H1 (cell line): ENCODE measurements at regions not wholly inside any gene's neighbourhood (a gene's known extent, or its start where the extent isn't known, plus 50 kb on each side); places are given as distances from the start of the nearest gene placed in this dataset.

ENCODE experiments used
- CTCF ChIA-PET: fragments of 300-600 bp; sonication (Branson Sonifier 250); formaldehyde crosslinking; loops from one replicate; lab custom pipeline; 2021; ENCODE audit not compliant: partially characterized antibody; lab: Charles Lee
- POLR2A ChIA-PET: fragments of 300-600 bp; sonication (Branson Sonifier 250); formaldehyde crosslinking; loops from one replicate; lab custom pipeline; 2021; ENCODE audit warnings: inconsistent platforms; ENCODE audit not compliant: partially characterized antibody; lab: Charles Lee
- DNase-seq, 2 experiments: peaks; one replicate each; pipeline versions ENCODE4 v3.0.0 to v3.0.0-alpha.2; 2010 to 2022; ENCODE audit warnings: low spot score in 2 of 2, low read depth in 1 of 2, mixed read lengths in 1 of 2
- FAIRE-seq: peaks from 2 replicates; lab custom pipeline; 2011; peaks lifted over from hg19 to GRCh38; lab: Jason Lieb, UNC
- H2AFZ ChIP-seq: 2 replicates; pipeline ENCODE4 v1.8.1; 2012; ENCODE audit warnings: low read length, inconsistent platforms
- H2AK5ac ChIP-seq: 2 replicates; pipeline ENCODE4 v1.6.1; 2013; ENCODE audit warnings: low read depth, low read length
- H2BK120ac ChIP-seq: replicated peaks from 2 replicates; pipeline ENCODE3; 2013; ENCODE audit warnings: low read depth, low read length, inconsistent platforms
- H2BK12ac ChIP-seq: 2 replicates; pipeline ENCODE4 v1.6.1; 2013; ENCODE audit warnings: low read depth, low read length
- H2BK15ac ChIP-seq: 2 replicates; pipeline ENCODE4 v1.6.1; 2013; ENCODE audit warnings: low read length
- H2BK20ac ChIP-seq: 2 replicates; pipeline ENCODE4 v1.6.1; 2013; ENCODE audit warnings: low read length
- H2BK5ac ChIP-seq: 2 replicates; pipeline ENCODE4 v1.6.1; 2013; ENCODE audit warnings: low read depth, low read length
- H3K14ac ChIP-seq: 2 replicates; pipeline ENCODE4 v1.6.1; 2013; ENCODE audit warnings: inconsistent platforms; ENCODE audit not compliant: insufficient read length
- H3K18ac ChIP-seq: 2 replicates; pipeline ENCODE4 v1.6.1; 2013; ENCODE audit warnings: low read length; ENCODE audit errors: extremely low read depth
- H3K23ac ChIP-seq: 2 replicates; pipeline ENCODE4 v1.6.1; 2013; ENCODE audit warnings: inconsistent platforms; ENCODE audit not compliant: insufficient read length
- H3K23me2 ChIP-seq: 2 replicates; pipeline ENCODE4 v1.6.1; 2013; ENCODE audit warnings: low read depth, low read length
- H3K27ac ChIP-seq: 2 replicates; pipeline ENCODE4 v1.6.1; 2011; ENCODE audit warnings: low read depth, low read length, inconsistent platforms
- H3K27me3 ChIP-seq, 4 experiments: replicated peaks in 1 of 4; 1 replicate in 1 of 4; 2 replicates in 3 of 4; pipeline versions ENCODE4 v1.6.1 to v1.8.1; 2011 to 2013; ENCODE audit warnings: low read length in 3 of 4, mild to moderate bottlenecking in 3 of 4, inconsistent platforms in 2 of 4, mixed read lengths in 2 of 4, moderate library complexity in 1 of 4; ENCODE audit not compliant: control insufficient read depth in 3 of 4, insufficient read depth in 3 of 4; ENCODE audit errors: extremely low read depth in 1 of 4
- H3K36me3 ChIP-seq, 4 experiments: 2 replicates each; pipeline versions ENCODE4 v1.6.1 to v1.8.1; 2011 to 2013; ENCODE audit warnings: mild to moderate bottlenecking in 4 of 4, low read length in 3 of 4, moderate library complexity in 2 of 4, control low read depth in 1 of 4, inconsistent platforms in 1 of 4; ENCODE audit not compliant: insufficient read depth in 4 of 4, control insufficient read depth in 2 of 4
- H3K4ac ChIP-seq: replicated peaks from 2 replicates; pipeline ENCODE3; 2013; ENCODE audit warnings: low read length, low read depth, mixed read lengths, inconsistent platforms; ENCODE audit not compliant: insufficient read length
- H3K4me1 ChIP-seq, 4 experiments: replicated peaks in 1 of 4; 1 replicate in 1 of 4; 2 replicates in 3 of 4; pipeline versions ENCODE4 v1.6.1 to v1.8.1; 2011 to 2013; ENCODE audit warnings: low read length in 3 of 4, inconsistent platforms in 2 of 4, mixed read lengths in 1 of 4; ENCODE audit not compliant: insufficient read depth in 4 of 4, control insufficient read depth in 3 of 4
- H3K4me2 ChIP-seq, 2 experiments: 2 replicates each; pipeline versions ENCODE4 v1.6.1 to v1.8.1; 2011 to 2013; ENCODE audit warnings: low read depth in 2 of 2, low read length in 2 of 2, control low read depth in 1 of 2, inconsistent platforms in 1 of 2, mild to moderate bottlenecking in 1 of 2; ENCODE audit not compliant: insufficient read depth in 1 of 2
- H3K4me3 ChIP-seq, 4 experiments: fragments of 200-600, 300-600 bp in 1 of 4; sonication (generic), shearing (Covaris generic), sonication (Bioruptor Twin) in 1 of 4; 2 replicates each; pipeline versions ENCODE4 v1.5.1 to v1.8.1; 2011 to 2016; ENCODE audit warnings: low read length in 4 of 4, low read depth in 3 of 4, control low read depth in 2 of 4, inconsistent platforms in 2 of 4, mild to moderate bottlenecking in 2 of 4, mixed read lengths in 1 of 4, moderate library complexity in 1 of 4; ENCODE audit not compliant: insufficient read depth in 2 of 4; ENCODE audit errors: extremely low read depth in 1 of 4
- H3K56ac ChIP-seq: replicated peaks from 2 replicates; pipeline ENCODE3; 2013; ENCODE audit warnings: low read depth, mild to moderate bottlenecking, mixed read lengths, low read length, inconsistent platforms; ENCODE audit not compliant: insufficient read length
- H3K79me1 ChIP-seq: 2 replicates; pipeline ENCODE4 v1.6.1; 2013; ENCODE audit warnings: low read depth, low read length, control low read depth
- H3K79me2 ChIP-seq, 2 experiments: 2 replicates each; pipeline versions ENCODE4 v1.6.1 to v1.8.1; 2012 to 2013; ENCODE audit warnings: low read length in 2 of 2, mild to moderate bottlenecking in 2 of 2, inconsistent platforms in 1 of 2; ENCODE audit not compliant: insufficient read depth in 2 of 2, control insufficient read depth in 1 of 2
- H3K9ac ChIP-seq, 4 experiments: replicated peaks in 1 of 4; 1 replicate in 1 of 4; 2 replicates in 3 of 4; pipeline versions ENCODE4 v1.6.1 to v1.8.1; 2011 to 2013; ENCODE audit warnings: low read depth in 3 of 4, low read length in 3 of 4, control low read depth in 2 of 4, mild to moderate bottlenecking in 2 of 4, moderate library complexity in 2 of 4, inconsistent platforms in 1 of 4; ENCODE audit errors: extremely low read depth in 1 of 4
- H3K9me3 ChIP-seq, 2 experiments: 2 replicates each; pipeline versions ENCODE4 v1.6.1 to v1.8.1; 2012 to 2013; ENCODE audit warnings: mild to moderate bottlenecking in 2 of 2, moderate library complexity in 2 of 2, control low read depth in 1 of 2, inconsistent platforms in 1 of 2, low read depth in 1 of 2, low read length in 1 of 2, mixed read lengths in 1 of 2; ENCODE audit not compliant: insufficient read depth in 2 of 2
- H4K20me1 ChIP-seq, 2 experiments: replicated peaks in 1 of 2; 2 replicates each; pipeline versions ENCODE3 to v1.8.1; 2011 to 2013; ENCODE audit warnings: inconsistent platforms in 2 of 2, low read length in 2 of 2, mild to moderate bottlenecking in 1 of 2; ENCODE audit not compliant: insufficient read depth in 2 of 2, control insufficient read depth in 1 of 2
- H4K5ac ChIP-seq: 2 replicates; pipeline ENCODE4 v1.6.1; 2013; ENCODE audit warnings: low read length, low read depth, mixed read lengths, inconsistent platforms; ENCODE audit not compliant: insufficient read length
- H4K8ac ChIP-seq: 2 replicates; pipeline ENCODE4 v1.8.0; 2013; ENCODE audit warnings: mild to moderate bottlenecking, moderate library complexity, low read length, inconsistent platforms; ENCODE audit not compliant: insufficient read depth; ENCODE audit errors: extremely low read depth
- H4K91ac ChIP-seq: replicated peaks from 2 replicates; pipeline ENCODE3; 2013; ENCODE audit warnings: low read length, mixed read lengths, inconsistent platforms; ENCODE audit not compliant: insufficient read length
- BACH1 ChIP-seq: IDR thresholded peaks from 2 replicates; pipeline ENCODE4 v1.6.1; 2012; ENCODE audit warnings: low read length, improper control_type of control experiment
- BRCA1 ChIP-seq: IDR thresholded peaks from 2 replicates; pipeline ENCODE4 v1.6.1; 2012; ENCODE audit warnings: low read depth, low read length, improper control_type of control experiment
- CEBPB ChIP-seq: IDR thresholded peaks from 2 replicates; pipeline ENCODE4 v1.6.1; 2012; ENCODE audit warnings: low read depth, low read length
- CTBP2 ChIP-seq: IDR thresholded peaks from 2 replicates; pipeline ENCODE4 v1.7.0; 2011; ENCODE audit warnings: borderline replicate concordance, mild to moderate bottlenecking, moderate library complexity, mixed read lengths, low read length; ENCODE audit not compliant: insufficient read depth, insufficient read length
- GABPA ChIP-seq: IDR thresholded peaks from 2 replicates; pipeline ENCODE4 v1.6.1; 2011; ENCODE audit warnings: mild to moderate bottlenecking, low read length, moderate library complexity, borderline replicate concordance; ENCODE audit not compliant: insufficient read depth
- JUN ChIP-seq: IDR thresholded peaks from 2 replicates; pipeline ENCODE4 v1.6.1; 2011; ENCODE audit warnings: low read depth, mild to moderate bottlenecking, improper control_type of control experiment, low read length
- KDM1A ChIP-seq: fragments of 200-600, 300-600 bp; sonication (generic); IDR thresholded peaks from 2 replicates; pipeline ENCODE4 v1.7.1; 2016; ENCODE audit warnings: mild to moderate bottlenecking, low read length, borderline replicate concordance
- POU5F1 ChIP-seq: IDR thresholded peaks from 2 replicates; pipeline ENCODE4 v1.6.1; 2011; ENCODE audit warnings: low read depth, mild to moderate bottlenecking, low read length, moderate library complexity
- RFX5 ChIP-seq: IDR thresholded peaks from 2 replicates; pipeline ENCODE4 v1.6.1; 2011; ENCODE audit warnings: low read depth, low read length, improper control_type of control experiment, borderline replicate concordance
- RNF2 ChIP-seq: fragments of 200-900, 300-1000 bp; sonication (generic); IDR thresholded peaks from 2 replicates; pipeline ENCODE4 v1.7.1; 2016; ENCODE audit warnings: borderline replicate concordance, low read depth, mild to moderate bottlenecking, antibody characterized with exemption, low read length; ENCODE audit not compliant: poor library complexity, severe bottlenecking; ENCODE audit errors: missing control alignments
- SIRT6 ChIP-seq: IDR thresholded peaks from one replicate; pipeline ENCODE4 v1.7.1; 2012; ENCODE audit warnings: low read length, inconsistent platforms
- SP1 ChIP-seq: IDR thresholded peaks from 2 replicates; pipeline ENCODE4 v1.6.1; 2011; ENCODE audit warnings: low read depth, low read length
- TEAD4 ChIP-seq: IDR thresholded peaks from 2 replicates; pipeline ENCODE4 v1.6.1; 2012; ENCODE audit warnings: low read depth, low read length, inconsistent platforms, mixed read lengths
- WGBS, 2 experiments: shearing (Covaris generic) in 1 of 2; methylation state at CpG; one replicate each; pipeline versions ENCODE4 v1.1.6 to v1.1.7; 2013 to 2015; ENCODE audit warnings: low lambda C conversion rate in 2 of 2, mixed read lengths in 2 of 2, inconsistent platforms in 1 of 2, low coverage in 1 of 2, missing lambda C conversion rate in 1 of 2; ENCODE audit not compliant: insufficient replicate concordance in 2 of 2, insufficient coverage in 1 of 2, insufficient read length in 1 of 2; ENCODE audit errors: extremely low coverage in 1 of 2, missing lambda C conversion rate in 1 of 2; 5-methylcytosine and 5-hydroxymethylcytosine counted together
- TF ChIP-seq, protein P1 (sequence below): IDR thresholded peaks from 2 replicates; pipeline ENCODE4 v1.6.1; 2012; ENCODE audit warnings: inconsistent platforms
- TF ChIP-seq, protein P2 (sequence below): IDR thresholded peaks from 2 replicates; pipeline ENCODE4 v1.6.1; 2012; ENCODE audit warnings: inconsistent platforms

DNA sequence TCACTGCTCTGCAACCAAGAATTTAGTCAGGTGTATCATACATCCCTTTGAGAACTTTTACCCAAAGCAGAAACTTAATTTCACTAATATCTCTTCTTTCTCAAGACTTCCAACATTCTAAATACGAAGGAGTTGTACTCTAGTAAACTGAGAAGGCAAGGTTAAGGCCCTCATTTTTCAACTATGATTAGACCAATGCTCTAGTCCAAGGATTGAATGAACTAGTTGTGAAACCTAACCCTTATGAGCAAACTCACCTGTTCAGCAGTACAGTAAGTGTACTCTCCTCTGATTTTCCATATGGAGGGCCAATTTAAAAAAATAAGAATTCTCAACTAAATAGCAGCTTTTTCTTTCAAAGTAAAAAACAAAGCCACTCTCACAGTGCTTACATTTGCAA, 180.0 kb upstream of the C11orf58 start:
- Histone ChIP-seq H3K4ac (no peak overlapping the region), H4K8ac (no peak overlapping the region), H4K91ac (no peak overlapping the region), H3K4me1 (no peaks in the 10 kb centered on the region), H2BK120ac (no peak overlapping the region), H3K14ac (no peak overlapping the region), H3K23ac (no peak overlapping the region), H3K9ac (no peak overlapping the region), H3K4me2 (no peak overlapping the region), H2BK12ac (no peak overlapping the region), H2AK5ac (no peak overlapping the region), H3K79me1 (no peaks in the 10 kb centered on the region), H3K18ac (no peak overlapping the region), H4K5ac (no peak overlapping the region), H3K9me3 (no peaks in the 10 kb centered on the region), H2BK15ac (no peak overlapping the region), H3K27ac (no peak overlapping the region), H2AFZ (no peak overlapping the region), H2BK5ac (no peak overlapping the region), H3K36me3 (no peaks in the 10 kb centered on the region), H3K23me2 (no peaks in the 10 kb centered on the region), H3K56ac (no peak overlapping the region), H3K27me3 (no peaks in the 10 kb centered on the region), H3K4me3 (no peak overlapping the region), H4K20me1 (no peaks in the 10 kb centered on the region), H2BK20ac (no peak overlapping the region), H3K79me2 (no peaks in the 10 kb centered on the region)
- ChIA-PET POLR2A (no interaction called here), CTCF (no interaction called here)
- FAIRE-seq (no peak), DNase-seq (no peak)
- WGBS, 2 experiments: 92% methylated on average over 1 of the region's 1 CpG; no CpG with 5 or more reads in 1 of the 2 experiments
- TF ChIP-seq RFX5 (no peak), RNF2 (no peak), KDM1A (no peak), CEBPB (no peak), SP1 (no peak), BRCA1 (no peak), BACH1 (no peak), TEAD4 (no peak), JUN (no peak), POU5F1 (no peak), SIRT6 (no peak), CTBP2 (no peak), GABPA (no peak)
- TF ChIP-seq, protein P1, sequence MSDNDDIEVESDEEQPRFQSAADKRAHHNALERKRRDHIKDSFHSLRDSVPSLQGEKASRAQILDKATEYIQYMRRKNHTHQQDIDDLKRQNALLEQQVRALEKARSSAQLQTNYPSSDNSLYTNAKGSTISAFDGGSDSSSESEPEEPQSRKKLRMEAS: no peak
- TF ChIP-seq, protein P2, sequence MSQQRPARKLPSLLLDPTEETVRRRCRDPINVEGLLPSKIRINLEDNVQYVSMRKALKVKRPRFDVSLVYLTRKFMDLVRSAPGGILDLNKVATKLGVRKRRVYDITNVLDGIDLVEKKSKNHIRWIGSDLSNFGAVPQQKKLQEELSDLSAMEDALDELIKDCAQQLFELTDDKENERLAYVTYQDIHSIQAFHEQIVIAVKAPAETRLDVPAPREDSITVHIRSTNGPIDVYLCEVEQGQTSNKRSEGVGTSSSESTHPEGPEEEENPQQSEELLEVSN: no peak
